NCI-H1048 (cell line): ENCODE measurements at regions not wholly inside any gene's neighbourhood (a gene's known extent, or its start where the extent isn't known, plus 50 kb on each side); places are given as distances from the start of the nearest gene placed in this dataset.
"Not testable (repeated sequence)": the region's sequence is repeated elsewhere in the genome, so short reads cannot be mapped to it uniquely, and the experiment has no call there.

ENCODE experiments used
- DNase-seq: peaks from one replicate; lab custom pipeline; 2025; lab: John Stamatoyannopoulos, UW

GRCh38 chr21:17679002-17679600, 66.4 kb upstream of the BTG3 start:
- no peak for DNase-seq

GRCh38 chr21:17676930-17677329, 64.2 kb upstream of the BTG3 start:
- not testable (repeated sequence) for DNase-seq

GRCh38 chr21:17674106-17674505, 61.4 kb upstream of the BTG3 start:
- no peak for DNase-seq

GRCh38 chr21:17673261-17674020, 60.7 kb upstream of the BTG3 start:
- no peak for DNase-seq

- DNase-seq, result no peak
Observed at GRCh38 chr21:17671733-17672132, 59.0 kb upstream of the BTG3 start.

- no peak for DNase-seq
Observed at GRCh38 chr21:17668479-17669140, 55.9 kb upstream of the BTG3 start.

- no peak for DNase-seq
Observed at GRCh38 chr21:17667256-17667655, 54.6 kb upstream of the BTG3 start.
